Fibroblast of lung (primary cell): ENCODE measurements at regions not wholly inside any gene's neighbourhood (a gene's known extent, or its start where the extent isn't known, plus 50 kb on each side); places are given as distances from the start of the nearest gene placed in this dataset.
"Not testable (repeated sequence)": the region's sequence is repeated elsewhere in the genome, so short reads cannot be mapped to it uniquely, and the experiment has no call there.

ENCODE experiments used
- DNase-seq, 2 donors: peaks; one replicate each; pipeline versions ENCODE4 v3.0.0 to v3.0.0-alpha.2; 2010; ENCODE audit warnings: low read depth in 2 of 2
- H2AFZ ChIP-seq: 2 replicates; pipeline ENCODE4 v1.5.1; 2012; ENCODE audit warnings: low read length, control low read depth, inconsistent platforms
- H3K27ac ChIP-seq: 2 replicates; pipeline ENCODE4 v1.5.1; 2011; ENCODE audit warnings: low read length, control low read depth; ENCODE audit not compliant: insufficient read depth
- H3K27me3 ChIP-seq: 2 replicates; pipeline ENCODE4 v1.5.1; 2011; ENCODE audit warnings: mild to moderate bottlenecking, low read length; ENCODE audit not compliant: control insufficient read depth, insufficient read depth
- H3K36me3 ChIP-seq: 2 replicates; pipeline ENCODE4 v1.5.1; 2011; ENCODE audit warnings: low read length; ENCODE audit not compliant: control insufficient read depth, insufficient read depth
- H3K4me1 ChIP-seq: 2 replicates; pipeline ENCODE4 v1.5.1; 2011; ENCODE audit warnings: low read length; ENCODE audit not compliant: control insufficient read depth, insufficient read depth; ENCODE audit errors: extremely low read depth
- H3K4me2 ChIP-seq: 2 replicates; pipeline ENCODE4 v1.5.1; 2011; ENCODE audit warnings: low read length, control low read depth; ENCODE audit not compliant: insufficient read depth; ENCODE audit errors: extremely low read depth
- H3K4me3 ChIP-seq, 4 experiments: fragments of 200-600 bp in 1 of 4; sonication (generic) in 1 of 4; replicated peaks in 1 of 4; 2 replicates each; pipeline ENCODE4 v1.5.1; 2011 to 2016; ENCODE audit warnings: low read length in 4 of 4, low read depth in 3 of 4, mild to moderate bottlenecking in 3 of 4, control low read depth in 2 of 4, inconsistent platforms in 1 of 4, mixed read lengths in 1 of 4; ENCODE audit not compliant: insufficient read depth in 1 of 4; ENCODE audit errors: control extremely low read depth in 1 of 4
- H3K79me2 ChIP-seq: 2 replicates; pipeline ENCODE4 v1.5.1; 2012; ENCODE audit warnings: mild to moderate bottlenecking, low read length, inconsistent platforms; ENCODE audit not compliant: control insufficient read depth, insufficient read depth
- H3K9ac ChIP-seq: 2 replicates; pipeline ENCODE4 v1.5.1; 2011; ENCODE audit warnings: mild to moderate bottlenecking, low read length, control low read depth; ENCODE audit not compliant: insufficient read depth
- H3K9me3 ChIP-seq: 2 replicates; pipeline ENCODE4 v1.5.1; 2012; ENCODE audit warnings: low read depth, low read length; ENCODE audit not compliant: control insufficient read depth, insufficient read depth
- H4K20me1 ChIP-seq: 2 replicates; pipeline ENCODE4 v1.5.1; 2011; ENCODE audit warnings: low read length; ENCODE audit not compliant: control insufficient read depth, insufficient read depth; ENCODE audit errors: extremely low read depth
- CTCF ChIP-seq, 2 donors: IDR thresholded peaks in 1 of 2; conservative IDR thresholded peaks in 1 of 2; 1 replicate in 1 of 2; 2 replicates in 1 of 2; pipeline ENCODE4 v1.5.1; 2011 to 2012; ENCODE audit warnings: low read length in 2 of 2, control low read depth in 1 of 2, inconsistent platforms in 1 of 2, low read depth in 1 of 2, mild to moderate bottlenecking in 1 of 2
- EZH2 ChIP-seq: IDR thresholded peaks from 2 replicates; pipeline ENCODE4 v1.5.1; 2012; ENCODE audit warnings: low read length, control low read depth, mild to moderate bottlenecking; ENCODE audit errors: missing control alignments

- TF ChIP-seq EZH2 (no peak), CTCF (conservative IDR thresholded peaks at IDR 0.05 in 1 of 2, IDR thresholded peaks at IDR 0.05 in 1 of 2; ENCODE audit: low read depth in 1 of 2, low read length in 2 of 2) (no peak)
- Histone ChIP-seq H3K79me2 (no peaks in the 10 kb centered on the region), H3K4me2 (no peak overlapping the region), H3K4me1 (no peaks in the 10 kb centered on the region), H3K27me3 (no peaks in the 10 kb centered on the region), H3K9me3 (no peaks in the 10 kb centered on the region), H3K9ac (no peak overlapping the region), H3K36me3 (no peaks in the 10 kb centered on the region), H4K20me1 (no peaks in the 10 kb centered on the region), H3K27ac (no peak overlapping the region), H2AFZ (no peak overlapping the region), H3K4me3 (no peak overlapping the region)
- DNase-seq, result no peak
Observed at GRCh38 chr7:131925636-131926035, 369.2 kb upstream of the PODXL start.

GRCh38 chr7:131924857-131925256, 368.4 kb upstream of the PODXL start:
- no peaks in the 10 kb centered on the region for H3K36me3 ChIP-seq
- no peaks in the 10 kb centered on the region for H4K20me1 ChIP-seq
- no peak overlapping the region for H2AFZ ChIP-seq
- no peaks in the 10 kb centered on the region for H3K79me2 ChIP-seq
- H3K27ac ChIP-seq, result no peak overlapping the region
- TF ChIP-seq CTCF (conservative IDR thresholded peaks at IDR 0.05 in 1 of 2, IDR thresholded peaks at IDR 0.05 in 1 of 2; ENCODE audit: low read depth in 1 of 2, low read length in 2 of 2) (no peak), EZH2 (no peak)
- H3K9me3 ChIP-seq, result no peaks in the 10 kb centered on the region
- no peak overlapping the region for H3K4me2 ChIP-seq
- no peak overlapping the region for H3K9ac ChIP-seq
- H3K27me3 ChIP-seq, result no peaks in the 10 kb centered on the region
- no peak for DNase-seq
- no peaks in the 10 kb centered on the region for H3K4me1 ChIP-seq
- H3K4me3 ChIP-seq, result no peak overlapping the region

- not testable (repeated sequence) for H3K36me3 ChIP-seq, DNase-seq, H3K27ac ChIP-seq, H3K9me3 ChIP-seq, H3K4me2 ChIP-seq, H4K20me1 ChIP-seq, H3K27me3 ChIP-seq, H2AFZ ChIP-seq, H3K4me3 ChIP-seq, H3K9ac ChIP-seq, H3K79me2 ChIP-seq, H3K4me1 ChIP-seq
Observed at GRCh38 chr7:131922948-131923347, 366.5 kb upstream of the PODXL start.
